ENCODE measurements at regions not wholly inside any gene's neighbourhood (a gene's known extent, or its start where the extent isn't known, plus 50 kb on each side); places are given as distances from the start of the nearest gene placed in this dataset.
A peak's percentile ranks its signal among the peaks of the same experiment; 100 is the strongest.

DNA sequence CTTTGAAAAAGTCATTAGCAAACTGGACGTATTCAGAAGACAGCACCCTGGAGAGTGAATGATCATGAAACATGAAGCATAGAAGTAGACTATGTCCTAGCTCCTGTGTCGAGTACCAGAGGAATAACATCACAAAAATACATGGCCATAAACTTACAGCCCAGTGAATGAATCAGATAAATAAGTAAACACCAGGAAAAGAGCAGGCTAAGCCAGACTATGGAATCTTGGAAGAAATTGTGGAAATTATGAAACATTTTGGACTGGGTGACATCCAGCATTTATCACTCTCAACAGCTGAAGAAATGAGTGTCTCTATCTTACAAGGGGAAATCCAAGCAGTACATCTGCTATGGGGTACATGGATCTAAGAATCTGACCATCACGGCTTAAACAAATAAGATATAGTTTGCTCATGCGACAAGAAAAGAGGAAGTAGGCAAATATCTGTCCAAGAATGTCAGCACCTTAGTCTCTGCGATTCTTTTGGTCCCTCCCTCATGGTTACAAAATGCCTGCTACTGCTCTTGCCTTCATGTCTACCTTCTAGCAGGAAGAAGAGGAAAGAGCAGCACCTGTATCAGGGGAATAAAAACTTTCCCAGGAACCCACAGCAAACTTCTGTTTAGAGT lies 481.5 kb downstream of the BCOR start:
- no peak for DNase-seq

GRCh38 chrX:39616731-39617130 lies 481.0 kb downstream of the BCOR start:
- DNase-seq: no peak

DNA sequence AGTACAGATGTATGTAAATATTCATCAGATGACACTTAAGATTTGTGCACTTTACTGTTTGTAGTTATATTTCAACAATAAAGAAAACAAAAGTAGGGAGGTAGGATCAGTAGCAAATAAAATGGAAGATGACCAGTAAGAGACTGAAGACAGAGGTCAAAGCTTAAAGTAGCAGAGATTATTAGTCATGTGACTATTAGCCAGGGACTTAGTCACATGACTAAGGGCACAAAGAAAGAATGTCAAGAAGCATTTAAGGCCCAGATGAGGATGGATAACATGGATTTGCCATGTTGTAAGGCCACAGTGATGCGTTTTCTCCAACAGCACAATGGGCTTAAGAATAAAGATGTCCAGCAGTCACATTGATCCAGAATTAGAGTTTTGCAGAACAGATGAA lies 479.6 kb downstream of the BCOR start:
- no peak for DNase-seq

DNA sequence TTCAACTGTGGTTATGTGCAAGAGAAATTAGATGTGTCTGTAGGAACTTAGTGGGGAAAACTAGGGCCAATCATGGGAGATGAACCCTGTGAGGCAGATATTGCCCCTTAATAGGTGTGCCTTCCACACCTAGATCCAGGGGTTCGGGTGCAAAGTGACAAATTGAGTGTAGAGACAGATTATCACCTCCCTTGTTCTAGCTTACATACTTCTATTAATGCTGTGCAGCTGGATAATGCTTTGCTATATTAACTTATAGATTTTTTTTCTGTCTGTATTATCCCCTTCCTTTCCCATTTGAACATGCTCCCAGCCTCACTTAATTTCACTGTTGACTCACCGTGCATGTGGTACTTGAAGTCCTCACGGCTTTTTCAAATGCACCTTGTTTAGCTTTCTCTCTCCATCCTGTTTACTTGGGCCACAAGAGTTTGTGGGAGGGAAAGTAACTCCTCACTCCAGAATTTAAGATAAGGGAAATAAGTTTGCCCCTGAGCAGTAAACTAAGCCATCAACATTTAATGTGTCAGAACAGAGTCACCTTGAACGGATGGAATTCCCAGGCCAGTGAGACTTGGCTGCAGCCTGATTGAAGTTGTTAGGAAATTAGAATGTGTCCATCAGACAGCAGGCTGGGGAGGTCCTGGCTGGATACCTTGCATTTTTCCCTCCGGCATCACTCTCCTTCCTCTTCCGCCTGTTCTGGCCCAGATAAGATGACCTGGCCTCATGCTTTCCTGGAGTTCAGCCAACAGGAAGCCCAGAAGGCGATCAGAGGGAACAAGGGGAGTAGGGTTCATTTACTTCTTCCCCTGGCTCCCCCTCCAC lies 478.4 kb downstream of the BCOR start:
- DNase-seq: no peak

DNA sequence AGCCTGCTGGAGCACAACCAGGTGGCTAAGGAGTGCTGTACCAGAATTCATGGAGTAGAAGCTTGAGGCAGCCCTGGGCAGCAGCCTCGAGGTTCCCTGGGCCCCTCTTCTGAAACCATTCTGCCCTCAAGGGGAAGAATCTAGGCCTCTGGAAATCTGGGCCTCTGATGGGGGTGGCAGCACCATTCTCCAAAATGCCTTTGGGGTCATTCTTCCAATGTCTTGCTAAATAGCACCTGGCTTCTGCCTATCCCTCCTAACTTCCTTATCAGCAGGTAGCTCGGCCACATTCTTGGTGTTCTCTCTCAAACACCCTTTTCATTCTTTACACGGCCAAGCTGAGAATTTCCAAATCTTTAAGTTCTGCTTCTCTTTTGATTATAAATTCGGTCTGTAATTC lies 473.6 kb downstream of the BCOR start:
- no peak for DNase-seq

GRCh38 chrX:39625810-39626209 lies 471.9 kb downstream of the BCOR start:
- no peak for DNase-seq

DNA sequence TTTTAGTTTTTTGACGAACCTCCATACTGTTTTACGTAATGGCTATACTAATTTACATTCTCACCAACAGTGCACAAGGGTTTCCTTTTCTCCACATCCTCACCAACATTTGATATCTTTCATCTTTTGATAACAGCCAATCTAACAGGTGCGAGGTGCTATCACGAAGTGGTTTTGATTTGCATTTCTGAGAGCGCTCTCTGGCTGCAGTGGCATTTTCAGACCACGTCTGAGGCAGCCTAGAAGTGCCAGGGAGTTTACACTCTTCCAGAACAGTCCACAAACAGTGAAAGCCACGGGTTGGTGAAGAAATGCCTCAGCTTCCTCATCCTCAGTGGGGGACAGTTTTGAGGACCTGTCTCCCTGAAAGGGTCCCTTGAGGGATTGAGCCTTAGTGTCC lies 471.0 kb downstream of the BCOR start:
- DNase-seq: no peak

DNA sequence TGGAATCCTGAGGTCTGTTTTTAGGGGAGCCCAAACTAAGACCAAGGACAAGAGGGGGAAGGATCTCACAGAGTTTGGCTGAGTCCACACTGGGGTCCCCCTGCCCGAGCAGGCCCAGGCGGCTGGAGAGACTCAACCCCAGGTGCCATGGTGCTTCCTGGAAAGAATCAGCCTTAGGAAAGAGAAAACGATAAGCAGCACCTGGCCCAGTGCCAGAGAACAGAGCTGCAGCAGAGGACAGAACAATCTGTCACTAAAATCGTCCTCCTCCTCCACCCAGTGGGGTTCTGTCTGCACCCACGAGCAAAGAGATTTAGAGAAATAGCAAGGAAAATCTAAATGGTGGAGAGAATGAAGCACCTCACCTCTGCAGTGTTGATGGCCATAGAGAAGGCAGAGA lies 470.5 kb downstream of the BCOR start:
- no peak for DNase-seq

DNA sequence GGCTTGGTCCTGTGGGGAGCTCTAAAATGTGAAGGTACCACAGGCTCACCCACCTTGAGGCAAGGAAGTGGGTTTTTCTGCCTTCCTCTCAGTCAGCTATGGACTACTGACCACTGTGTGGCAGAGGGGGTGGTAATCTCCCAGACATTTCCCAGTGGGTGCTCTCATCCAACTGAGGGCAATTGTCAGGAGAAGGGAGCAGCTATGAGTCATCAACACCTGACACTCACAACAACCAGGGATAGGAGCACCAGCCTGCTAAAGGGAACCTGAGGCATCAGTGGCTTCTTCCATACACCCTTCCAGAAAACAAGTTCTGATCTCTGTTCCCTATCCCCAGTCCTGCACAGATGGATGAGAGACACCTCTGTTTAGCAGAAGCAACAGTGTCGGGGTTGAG lies 468.8 kb downstream of the BCOR start:
- no peak for DNase-seq

DNA sequence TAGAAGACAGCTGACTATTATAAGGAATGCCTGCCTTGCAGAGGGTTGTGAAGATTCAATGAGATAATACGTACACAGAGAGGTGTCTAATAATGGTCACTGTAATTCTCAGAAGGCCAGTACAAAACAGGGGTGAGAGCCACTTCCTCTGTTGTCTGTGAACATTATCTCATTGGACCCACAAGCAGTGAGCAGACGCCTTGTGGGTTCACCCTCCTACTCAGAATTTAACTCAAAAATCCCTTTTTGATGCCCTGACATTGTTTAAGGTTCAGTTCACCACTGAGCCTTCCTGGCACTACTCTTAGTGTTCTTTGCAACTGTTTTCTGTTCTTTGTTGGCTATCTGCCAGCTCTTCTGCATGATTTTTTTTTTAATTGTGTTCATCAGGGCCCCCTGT lies 467.4 kb downstream of the BCOR start:
- DNase-seq: no peak

DNA sequence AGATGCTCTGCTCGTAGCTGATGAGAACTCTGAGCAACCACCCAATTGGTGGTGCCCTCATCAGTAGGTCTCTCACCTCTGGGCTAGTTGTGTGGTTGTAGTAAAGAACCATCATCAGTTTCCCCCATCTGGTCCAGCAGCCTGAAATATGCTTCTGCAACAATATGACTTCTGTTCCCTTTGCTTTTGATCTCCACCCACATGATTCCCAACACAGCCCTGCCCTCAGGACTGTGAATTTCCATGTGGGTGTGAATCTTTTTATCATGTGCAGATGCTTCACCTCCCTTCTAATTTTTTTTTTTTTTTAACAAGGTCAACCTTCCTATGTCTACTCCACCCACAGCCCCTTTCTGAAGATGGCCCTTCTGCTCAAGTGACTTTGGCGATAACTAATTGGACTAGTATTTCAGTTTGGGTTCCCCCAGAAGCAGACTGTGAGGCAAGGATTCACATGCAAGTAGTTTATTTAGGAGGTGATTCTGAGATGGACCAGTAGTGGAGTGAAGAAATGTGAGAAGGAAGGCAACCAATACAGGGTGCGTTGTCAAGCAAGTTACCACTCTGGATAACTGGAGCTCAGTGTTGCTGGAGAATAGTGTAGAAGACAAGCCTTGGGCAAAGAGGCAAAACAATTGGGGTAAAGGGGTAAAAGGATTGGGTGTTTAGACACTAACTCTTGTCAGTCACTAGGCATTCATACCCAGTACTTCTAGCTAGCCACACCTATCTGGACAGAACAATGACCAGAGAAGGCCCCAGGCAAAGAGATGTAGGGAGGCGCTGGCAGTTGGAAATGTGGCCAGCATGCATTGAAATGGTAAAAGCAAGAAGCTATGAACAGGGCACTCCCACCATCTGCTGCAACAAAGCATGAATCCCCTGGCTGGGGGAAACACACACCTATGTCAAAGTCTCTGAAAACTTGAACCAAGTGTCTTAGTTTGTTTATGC lies 466.2 kb downstream of the BCOR start:
- no peak for DNase-seq

GRCh38 chrX:39633293-39633692 lies 464.5 kb downstream of the BCOR start:
- DNase-seq: no peak

DNA sequence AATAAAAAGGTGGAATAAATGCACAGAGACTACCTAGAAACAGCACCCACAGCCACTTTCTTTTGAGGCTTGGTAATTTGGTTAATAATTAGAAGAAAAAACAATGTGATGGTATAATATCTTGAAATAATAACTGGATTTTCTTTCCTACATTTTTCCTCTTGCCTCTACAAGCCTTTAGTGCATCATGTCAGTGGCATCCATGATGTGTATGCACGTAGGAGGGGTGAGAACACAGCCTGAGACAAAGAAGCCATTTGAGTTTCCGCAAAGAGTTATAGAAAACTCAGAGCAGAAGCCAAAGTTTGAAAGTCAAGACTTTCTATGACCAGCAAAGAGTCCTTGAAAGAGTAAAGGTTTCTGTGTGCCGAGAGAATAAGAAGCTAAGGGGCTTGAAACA lies 461.3 kb downstream of the BCOR start:
- no peak for DNase-seq

GRCh38 chrX:39638526-39638925 lies 459.2 kb downstream of the BCOR start:
- DNase-seq: no peak

DNA sequence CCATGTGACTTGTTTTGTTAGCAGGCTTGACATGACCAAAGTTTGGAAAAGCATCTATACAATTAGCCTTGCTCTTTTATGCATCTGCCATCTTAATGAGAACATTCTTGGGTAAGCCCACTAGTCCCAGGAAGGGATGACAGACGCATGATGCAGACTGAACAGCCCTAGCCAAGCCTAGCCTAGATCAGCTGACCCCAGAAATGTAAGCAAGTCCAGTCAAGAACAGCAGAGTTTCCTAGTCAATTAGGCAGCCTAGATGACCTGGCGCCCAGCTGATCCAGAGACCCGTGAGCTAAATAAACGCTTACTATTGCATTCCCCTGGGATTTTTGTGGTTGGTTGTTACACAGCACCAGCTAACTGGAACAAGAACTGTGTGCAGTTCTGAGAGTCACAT lies 457.9 kb downstream of the BCOR start:
- no peak for DNase-seq

DNA sequence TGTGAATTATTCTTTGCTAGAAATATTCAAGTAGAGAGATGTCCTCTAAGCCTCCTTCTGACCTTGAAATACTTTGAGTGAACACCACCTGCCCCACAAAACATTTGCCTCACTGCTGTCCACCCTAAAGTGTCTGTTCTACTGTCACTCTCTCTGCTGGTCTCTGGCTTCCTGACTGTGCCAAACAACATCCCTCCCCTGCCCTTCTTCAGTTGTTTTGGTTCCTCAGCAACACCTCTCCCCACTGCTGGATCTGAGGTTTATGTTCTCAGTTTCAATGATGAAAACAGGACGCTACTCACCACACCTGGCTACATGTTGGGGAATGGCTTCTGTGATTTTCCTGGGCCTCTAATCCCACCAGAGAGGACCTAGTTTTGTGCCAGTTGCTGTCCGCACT lies 456.9 kb downstream of the BCOR start:
- DNase-seq: no peak

- DNase-seq: no peak
Measured at GRCh38 chrX:39642071-39642470, 455.7 kb downstream of the BCOR start.

- DNase-seq: no peak
Measured at GRCh38 chrX:39643550-39643949, 454.2 kb downstream of the BCOR start.

DNA sequence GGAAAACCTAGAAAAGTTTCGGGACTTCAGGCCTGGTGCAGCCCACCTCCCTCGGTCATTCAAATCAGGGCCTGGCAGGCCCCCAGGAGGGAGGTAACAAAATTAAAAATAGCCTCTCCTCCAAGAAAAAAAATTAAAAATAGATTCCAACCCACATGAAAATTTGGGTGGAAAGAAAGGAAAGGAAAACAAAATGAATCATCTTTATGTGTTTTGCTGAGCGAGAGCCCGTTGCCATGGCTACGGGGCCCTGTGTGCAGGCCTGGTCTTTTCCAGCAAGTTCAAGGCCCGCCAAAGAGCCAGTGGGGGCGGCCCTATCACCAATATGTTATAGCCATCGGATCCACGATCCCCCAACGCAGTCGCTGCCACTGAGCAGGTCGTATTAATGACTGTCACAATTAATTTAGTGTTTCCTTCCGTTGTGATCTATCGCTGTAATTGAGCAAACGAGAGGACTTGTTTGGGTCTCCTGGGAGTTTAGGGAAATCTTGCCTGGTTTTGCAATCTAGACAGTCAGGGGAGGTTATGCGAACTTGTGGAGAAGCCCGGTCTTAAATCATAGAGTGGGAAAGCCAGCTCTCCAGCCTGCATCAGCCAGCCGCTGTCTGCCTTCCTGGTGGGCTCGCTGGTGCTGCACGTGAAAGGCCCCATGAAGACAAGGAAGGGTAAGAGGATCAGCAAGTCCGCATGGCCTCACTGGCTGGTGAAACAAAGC lies 452.4 kb downstream of the BCOR start:
- DNase-seq: peak; percentile 28

- DNase-seq: no peak
Measured at GRCh38 chrX:39648548-39649254, 449.1 kb downstream of the BCOR start.

- DNase-seq: no peak
Measured at GRCh38 chrX:39650768-39651347, 446.9 kb downstream of the BCOR start.

DNA sequence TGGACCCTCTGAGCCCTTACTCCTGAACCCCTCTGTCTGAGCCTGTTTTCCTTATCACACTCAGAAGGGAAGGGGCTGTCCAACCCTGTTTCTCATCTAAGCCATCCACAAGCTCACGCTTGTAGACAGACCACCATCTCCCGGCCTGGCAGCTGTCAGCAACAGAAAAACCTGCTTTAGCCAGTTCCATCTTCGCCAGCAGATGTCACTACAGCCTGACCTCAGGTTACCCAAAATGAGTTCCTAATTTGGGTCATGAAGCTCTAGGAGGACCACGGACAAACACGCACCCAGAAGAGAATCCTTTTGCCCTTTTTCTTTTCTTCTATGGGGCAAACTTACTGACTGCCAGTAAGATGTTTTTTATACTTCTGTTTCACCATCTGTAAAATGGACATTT lies 445.4 kb downstream of the BCOR start:
- DNase-seq: no peak

All from NCI-H446 treated with DMSO at 0.1 percent for 48 hours (cell line).